ENCODE measurements at regions not wholly inside any gene's neighbourhood (a gene's known extent, or its start where the extent isn't known, plus 50 kb on each side); places are given as distances from the start of the nearest gene placed in this dataset.
"Not testable (repeated sequence)": the region's sequence is repeated elsewhere in the genome, so short reads cannot be mapped to it uniquely, and the experiment has no call there.

DNA sequence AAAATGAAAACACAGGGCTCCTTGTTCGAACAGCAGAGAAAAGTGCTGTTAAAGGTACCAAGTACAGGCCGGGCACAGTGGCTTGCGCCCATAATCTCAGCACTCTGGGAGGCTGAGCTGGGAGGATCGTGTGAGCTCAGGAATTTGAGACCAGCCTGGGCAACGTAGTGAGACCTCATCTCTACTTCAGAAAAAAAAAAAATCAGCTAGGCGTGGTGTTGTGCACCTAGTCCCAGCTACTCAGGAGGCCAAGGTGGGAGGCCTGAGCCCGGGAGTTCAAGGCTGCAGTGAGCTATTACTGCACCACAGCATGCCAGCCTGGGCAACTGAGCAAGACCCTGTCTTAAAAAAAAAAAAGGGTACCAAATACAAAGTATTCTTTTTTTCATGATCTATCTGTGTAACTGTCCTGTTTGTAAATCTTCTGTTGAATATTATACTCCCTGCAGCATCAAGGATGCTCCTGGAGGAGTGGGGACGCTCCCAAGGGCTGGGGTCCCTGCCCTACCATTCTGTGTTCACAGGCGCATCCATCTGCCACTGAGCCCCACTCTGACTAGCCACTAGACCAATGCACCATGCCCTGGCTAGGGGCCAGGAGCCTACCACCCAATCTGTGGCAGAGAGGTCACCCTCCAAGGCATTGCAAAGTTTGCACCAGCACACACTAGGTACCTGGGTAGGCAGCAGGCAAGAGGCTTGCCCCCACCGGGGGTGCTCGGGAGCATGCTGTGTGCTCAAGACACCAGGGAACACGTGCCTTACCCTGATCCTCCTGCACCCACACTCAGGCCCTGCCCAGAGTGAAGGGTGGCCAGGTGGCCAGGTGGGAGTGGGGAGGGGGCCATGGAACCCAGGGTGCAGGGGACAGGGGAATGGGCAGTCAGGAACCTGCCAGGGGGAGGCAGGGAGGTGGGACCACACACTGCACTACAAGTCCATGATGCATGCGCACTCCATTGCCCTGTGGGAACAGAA is 67.3 kb upstream of the KMT2C start:
- DNase-seq (ENCODE audit: low read depth), result no peak

DNA sequence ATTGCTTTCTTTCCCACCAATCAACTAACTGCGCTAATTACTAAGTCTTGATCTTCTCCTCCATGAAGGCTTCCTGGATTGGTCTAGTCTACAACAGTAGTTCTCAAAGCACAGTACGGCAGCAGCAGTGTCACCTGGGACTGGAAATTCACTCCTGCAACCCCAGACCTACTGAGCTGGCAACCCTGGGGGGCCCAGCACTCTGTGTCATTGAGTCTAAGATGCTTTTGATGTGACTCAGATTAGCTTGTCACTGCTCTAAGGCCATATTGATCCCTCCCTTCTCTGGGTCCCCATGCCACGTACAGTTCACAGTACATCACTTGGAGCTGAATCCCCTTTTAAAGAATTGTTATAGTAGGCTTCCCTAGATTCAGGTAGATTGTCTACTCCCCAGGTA is 65.7 kb upstream of the KMT2C start:
- no peak for DNase-seq (ENCODE audit: low read depth)

DNA sequence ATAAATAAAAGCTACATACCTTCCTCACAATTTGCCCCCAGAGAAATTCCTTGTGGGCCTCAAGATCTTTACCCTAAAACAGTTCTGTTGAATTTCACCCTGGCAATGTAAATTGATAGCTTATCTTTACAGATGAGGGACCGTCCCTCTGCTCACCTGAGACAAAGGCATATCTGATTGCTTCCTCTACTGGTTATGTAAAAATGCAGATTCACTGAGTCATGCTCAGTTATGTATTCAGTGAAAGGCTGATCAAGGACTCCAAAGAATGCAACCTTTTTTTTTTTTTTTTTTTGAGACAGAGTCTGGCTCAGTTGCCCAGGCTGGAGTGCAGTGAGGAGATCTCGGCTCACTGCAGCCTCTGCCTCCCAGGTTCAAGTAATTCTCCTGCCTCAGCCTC is 64.2 kb upstream of the KMT2C start:
- DNase-seq (ENCODE audit: low read depth), result not testable (repeated sequence)

DNA sequence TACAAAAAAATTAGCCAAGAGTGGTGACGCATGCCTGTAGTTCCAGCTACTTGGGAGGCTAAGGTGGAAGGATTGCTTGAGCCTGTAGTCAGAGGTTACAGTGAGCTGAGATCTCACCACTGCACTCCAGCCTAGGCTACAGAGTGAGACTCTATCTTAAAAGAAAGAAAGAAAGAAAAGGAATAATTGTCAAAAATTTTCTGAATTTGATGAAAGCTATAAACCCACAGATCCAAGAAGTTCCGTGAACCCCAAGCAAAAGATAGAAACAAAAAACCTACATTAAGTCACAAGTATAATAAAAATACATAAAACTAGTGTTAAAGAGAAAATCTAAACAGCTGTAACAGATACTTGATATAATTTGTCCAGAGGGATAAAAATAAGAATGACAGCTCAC is 60.1 kb upstream of the KMT2C start:
- DNase-seq (ENCODE audit: low read depth), result no peak

DNA sequence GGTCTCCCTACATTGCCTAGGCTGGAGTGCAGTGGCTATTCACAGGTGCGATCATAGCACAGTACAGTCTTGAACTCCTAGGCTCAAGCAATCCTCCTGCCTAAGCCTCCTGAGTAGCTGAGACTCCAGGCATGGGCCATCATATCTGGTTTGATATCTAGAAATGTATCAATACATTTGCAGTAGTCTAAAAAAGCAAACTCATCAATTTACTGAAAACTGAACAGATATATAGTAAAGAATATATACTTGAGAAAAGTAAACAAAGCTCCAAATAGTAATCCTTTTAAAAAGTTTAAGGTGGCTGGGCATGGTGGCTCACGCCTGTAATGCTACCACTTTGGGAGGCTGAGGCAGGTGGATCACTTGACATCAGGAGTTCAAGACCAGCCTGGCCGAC is 57.1 kb upstream of the KMT2C start:
- DNase-seq (ENCODE audit: low read depth), result no peak

DNA sequence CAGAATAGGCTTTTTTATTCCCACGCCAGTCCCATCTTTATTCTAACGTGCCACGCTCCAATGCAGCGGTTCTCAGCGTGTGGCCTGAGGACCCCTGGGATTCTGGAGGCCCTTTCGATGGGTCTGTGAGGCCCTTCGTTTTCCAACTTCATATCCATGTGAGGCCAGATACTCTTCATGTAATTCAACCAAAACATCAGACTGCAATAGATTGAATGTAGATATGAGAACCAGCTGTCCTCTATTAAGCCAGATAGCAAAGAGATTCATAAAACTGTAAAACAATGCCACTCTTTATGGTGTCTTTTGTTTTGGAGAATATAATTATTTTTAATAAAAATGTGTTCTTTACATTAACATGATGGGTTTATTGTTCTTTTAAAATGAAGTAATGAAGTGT is 53.2 kb upstream of the KMT2C start:
- DNase-seq (ENCODE audit: low read depth), result no peak

DNA sequence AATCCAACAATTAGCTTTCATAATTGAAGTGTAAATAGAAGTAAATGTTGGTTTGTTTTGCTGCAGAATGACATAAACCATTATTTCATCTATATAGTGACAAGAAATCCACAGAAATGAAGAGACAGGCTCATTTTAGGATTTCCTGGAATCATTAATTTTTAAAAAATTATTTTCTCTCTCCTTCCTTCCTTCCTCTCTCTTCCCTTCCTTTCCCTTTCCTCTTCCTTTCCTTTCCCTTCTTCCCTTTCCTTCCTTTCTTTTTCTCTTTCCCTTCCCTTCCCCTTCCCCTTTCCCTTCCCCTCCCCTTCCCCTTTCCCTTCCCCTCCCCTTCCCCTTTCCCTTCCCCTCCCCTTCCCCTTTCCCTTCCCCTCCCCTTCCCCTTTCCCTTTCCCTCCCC is 51.2 kb upstream of the KMT2C start:
- no peak for DNase-seq (ENCODE audit: low read depth)

DNA sequence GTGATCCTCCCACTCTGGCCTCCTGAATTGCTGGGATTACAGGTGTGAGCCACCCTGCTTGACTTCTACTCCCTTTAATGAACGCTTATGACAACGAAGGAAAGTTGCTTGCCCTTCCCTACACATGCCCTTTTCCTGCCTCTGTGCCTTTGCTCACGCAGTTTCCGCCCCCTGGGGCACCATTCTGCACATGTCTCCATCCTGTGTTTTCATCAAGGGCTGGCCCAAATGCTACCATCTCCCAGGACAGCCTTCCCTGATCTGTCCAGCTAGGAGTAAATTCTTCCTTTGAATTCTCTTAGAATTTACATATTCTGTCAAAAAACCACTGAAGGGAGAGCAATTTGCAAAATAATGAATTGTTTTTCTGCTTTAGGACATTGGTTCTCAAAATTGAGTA is 50.0 kb upstream of the KMT2C start:
- DNase-seq (ENCODE audit: low read depth), result no peak
